NAMALWA (cell line): ENCODE measurements at regions not wholly inside any gene's neighbourhood (a gene's known extent, or its start where the extent isn't known, plus 50 kb on each side); places are given as distances from the start of the nearest gene placed in this dataset.
"Not testable (repeated sequence)": the region's sequence is repeated elsewhere in the genome, so short reads cannot be mapped to it uniquely, and the experiment has no call there.

Experiments used
- DNase-seq: peaks from one replicate; pipeline ENCODE4 v3.0.0-alpha.2; 2015; ENCODE audit warnings: low spot score

DNA sequence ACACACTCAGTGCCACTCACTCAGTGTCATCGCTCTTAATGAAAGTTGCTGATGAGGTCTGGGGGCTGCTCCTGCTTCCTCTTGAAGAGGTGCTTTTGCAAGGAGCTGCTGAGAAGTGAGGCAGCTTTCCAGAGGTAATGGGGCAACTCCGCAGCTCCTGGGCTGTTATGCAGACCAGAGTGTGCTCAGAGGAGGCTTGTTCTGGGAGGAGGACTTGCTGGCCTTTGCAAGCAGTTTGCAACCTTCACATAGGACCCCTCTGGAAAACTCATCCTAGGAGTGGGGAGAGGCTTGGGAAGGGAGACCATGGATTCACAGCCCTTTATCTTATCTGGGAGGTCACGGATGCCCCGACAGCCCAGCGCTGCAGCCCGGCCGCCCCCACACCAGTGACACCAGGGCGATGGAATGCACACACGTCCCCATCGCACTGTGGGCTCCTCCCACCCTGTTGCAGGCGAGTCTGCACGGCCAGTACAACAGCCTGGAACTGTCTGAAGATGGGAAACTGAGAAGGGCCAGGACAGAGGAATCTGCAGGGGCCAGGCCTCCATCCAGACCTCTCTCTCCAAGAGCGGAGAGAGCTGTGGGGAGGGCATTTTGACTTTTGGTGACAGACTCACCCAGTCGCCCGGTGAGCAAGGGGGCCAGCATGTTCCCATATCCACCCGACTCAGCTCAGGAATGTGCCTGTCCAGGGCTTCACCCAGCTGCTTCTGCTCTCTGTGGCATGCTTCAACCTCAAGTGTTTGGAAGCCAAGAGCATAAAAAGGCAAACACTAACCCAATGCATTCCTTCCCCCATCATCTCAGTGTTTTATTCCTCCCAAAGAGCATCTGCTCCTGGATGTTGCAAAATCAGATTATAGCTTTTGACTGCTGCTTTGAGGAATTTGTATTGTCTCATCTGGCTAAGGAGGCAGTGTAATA lies 78.6 kb upstream of the ZNF469 start:
- no peak for DNase-seq

DNA sequence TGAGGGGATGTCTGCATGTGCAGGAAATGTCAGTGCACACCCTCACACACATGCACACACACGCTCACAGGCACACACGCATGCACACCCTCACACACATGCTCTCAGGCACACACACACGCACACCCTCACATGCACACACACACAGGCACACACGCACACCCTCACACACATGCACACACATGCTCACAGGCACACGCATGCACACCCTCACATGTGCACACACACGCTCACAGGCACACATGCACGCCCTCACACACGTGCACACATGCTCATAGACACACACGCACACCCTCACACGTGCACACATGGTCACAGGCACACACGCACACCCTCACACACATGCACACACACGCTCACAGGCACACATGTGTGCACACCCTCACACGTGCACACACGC lies 77.6 kb upstream of the ZNF469 start:
- DNase-seq = no peak

DNA sequence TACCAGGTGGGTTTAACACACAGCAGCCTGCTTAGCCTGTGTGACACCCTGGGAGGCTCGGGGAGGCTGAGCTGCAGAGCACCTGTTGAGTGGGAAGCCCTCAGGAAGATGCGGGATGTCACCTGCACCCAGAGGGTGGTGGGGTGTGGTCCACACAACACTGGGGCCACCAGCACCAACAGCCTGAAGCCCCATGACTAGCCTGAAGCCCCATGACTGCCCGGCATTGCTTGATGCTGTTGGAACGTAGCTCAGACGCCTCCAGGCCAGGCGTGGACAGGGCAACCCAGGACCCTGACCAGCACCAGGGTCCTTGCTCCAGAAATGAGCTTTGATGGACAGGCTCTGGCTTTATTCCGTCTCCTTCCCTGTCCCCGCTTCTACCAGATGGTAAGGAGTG lies 76.3 kb upstream of the ZNF469 start:
- DNase-seq = no peak

DNA sequence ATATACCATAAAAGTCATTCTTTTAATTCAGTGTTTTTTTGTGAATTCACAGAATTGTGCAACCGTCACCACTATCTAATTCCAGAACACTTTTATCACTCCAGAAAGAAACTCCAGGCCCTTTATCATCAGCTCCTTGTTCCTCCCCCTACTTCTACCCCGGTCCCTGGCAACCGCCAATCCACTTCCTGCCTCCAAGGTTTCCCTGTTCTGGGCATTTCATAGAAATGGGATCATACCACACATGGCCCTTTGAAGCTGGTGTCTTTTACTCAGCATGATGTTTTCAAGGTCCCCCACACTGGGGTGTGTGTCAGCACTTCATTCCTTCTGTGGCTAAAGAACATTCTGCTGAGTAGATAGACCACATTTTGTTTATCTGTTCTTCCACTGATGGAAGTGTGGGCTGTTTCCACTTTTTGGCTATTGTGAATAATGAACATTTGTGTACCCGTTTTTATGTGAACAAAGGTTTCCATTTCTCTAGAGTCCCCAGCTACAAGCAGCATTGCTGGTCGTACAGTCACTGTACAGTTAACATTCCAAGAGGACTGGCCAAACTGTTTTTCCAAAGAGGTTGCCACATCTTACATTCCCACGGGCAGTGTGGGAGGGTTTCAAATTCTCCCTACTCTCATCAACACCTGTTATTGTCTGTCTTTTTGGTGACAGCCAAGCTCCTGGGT lies 75.8 kb upstream of the ZNF469 start:
- no peak for DNase-seq

DNA sequence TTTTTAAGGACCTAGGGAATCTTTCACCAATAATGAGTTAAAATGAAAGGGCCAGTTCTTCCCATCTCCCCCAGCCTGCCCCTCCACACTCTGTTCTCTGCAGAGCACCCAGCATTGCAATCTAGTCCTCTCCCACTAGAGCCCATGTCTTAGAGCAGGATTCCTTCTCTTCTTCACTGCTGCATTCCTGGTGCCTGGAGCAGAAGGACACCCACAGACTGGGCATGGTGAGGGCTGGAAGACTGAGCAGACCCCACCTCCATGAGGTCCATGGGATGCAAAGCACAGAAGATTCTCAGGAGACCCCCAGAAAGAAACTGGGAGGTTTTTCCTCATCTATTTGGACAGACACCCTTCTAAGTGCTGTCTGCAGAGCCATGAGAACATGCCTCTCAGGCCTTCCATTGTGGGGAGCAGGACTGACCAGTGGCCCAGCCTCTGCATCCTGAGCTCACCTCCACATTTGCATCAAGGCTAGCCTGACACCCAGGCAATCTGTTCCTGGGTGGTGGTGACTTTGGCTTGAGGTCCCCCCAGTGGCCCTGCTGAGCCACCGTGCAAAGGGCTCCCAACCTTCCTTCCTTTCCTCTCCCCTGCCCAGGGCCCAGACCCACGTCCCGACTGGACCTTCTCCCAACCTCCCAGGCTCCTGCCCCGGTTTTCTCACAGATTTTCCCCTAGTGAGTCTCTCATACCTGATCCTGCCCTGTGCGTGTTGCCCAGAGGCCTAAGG lies 74.2 kb upstream of the ZNF469 start:
- no peak for DNase-seq

DNA sequence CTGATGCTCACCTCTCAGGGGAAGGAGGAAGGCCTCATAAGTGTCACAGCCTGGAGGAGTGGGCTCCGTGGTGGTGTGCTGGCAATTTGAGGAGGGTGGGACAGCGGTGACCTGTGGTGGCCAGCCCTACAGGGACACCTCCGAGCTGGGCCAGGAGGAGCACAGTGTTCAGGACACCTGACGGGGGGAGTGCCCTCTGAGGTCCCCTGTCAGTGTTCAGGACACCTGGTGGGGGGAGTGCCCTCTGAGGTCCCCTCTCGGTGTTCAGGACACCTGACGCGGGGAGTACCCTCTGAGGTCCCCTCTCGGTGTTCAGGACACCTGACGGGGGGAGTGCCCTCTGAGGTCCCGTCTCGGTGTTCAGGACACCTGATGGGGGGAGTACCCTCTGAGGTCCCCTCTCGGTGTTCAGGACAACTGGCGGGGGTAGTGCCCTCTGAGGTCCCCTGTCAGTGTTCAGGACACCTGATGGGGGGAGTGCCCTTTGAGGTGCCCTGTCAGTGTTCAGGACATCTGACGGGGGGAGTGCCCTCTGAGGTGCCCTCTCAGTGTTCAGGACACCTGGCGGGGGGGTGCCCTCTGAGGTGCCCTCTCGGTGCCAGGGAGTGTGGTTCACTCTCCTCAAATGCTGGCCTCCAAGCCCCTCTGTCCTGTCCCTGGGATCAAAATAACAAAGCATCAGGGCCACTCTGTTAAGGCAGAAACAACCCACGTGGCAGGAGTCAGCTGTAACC lies 73.4 kb upstream of the ZNF469 start:
- no peak for DNase-seq

DNA sequence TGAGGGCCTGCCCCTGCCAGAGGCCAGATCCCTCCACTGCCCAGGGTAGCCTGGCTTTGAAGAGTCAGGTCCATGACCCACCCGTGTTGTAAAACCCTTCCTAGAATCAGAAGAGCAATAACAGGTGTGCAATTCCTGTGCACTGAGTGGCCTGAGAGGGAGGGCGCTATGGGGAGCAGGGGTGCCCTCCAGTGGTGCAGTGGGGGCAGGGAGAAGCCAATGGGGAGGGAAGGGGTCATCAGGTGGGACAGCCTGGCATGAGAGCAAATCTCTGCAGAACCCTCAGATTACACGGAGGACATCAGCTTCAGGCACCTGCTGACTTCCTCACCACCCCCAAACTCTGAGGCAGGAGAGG lies 72.9 kb upstream of the ZNF469 start:
- DNase-seq = peak; percentile 9

DNA sequence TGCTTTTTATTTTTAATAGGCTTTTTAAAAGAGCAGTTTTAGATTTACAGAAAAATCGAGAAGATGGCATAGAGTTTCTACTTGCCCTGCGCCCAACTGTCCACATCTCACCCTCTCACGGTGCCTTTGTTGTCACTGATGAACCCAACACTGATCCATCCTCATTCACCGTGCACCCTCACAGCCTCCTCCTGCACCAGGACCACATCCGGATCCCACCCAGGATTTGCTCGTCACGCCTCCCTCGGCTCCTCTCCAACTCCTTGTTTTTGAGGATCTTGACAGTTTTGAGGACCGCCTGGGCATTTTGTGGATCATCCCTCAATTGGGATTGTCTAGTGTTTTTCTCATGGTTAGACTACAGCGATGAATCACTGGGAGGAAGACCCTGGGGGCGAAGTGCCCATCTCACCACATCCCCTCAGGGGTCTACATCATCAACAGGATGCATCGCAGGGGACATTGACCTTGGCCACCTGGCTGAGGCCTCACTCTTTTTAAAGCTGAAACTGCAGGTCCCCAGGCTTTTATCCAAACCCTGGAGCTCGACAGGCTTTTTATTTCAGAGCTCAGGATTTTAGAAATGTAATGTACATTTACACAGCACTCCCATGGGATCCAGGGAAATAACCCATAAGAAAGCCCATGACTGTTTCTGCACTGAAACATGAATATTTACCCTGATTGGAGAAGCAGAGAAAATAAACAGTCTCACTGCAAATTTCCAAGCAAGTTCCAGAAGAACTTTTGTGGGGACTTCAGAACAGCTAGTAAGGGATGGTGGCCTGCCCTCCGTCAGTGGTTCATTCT lies 71.8 kb upstream of the ZNF469 start:
- DNase-seq = no peak

DNA sequence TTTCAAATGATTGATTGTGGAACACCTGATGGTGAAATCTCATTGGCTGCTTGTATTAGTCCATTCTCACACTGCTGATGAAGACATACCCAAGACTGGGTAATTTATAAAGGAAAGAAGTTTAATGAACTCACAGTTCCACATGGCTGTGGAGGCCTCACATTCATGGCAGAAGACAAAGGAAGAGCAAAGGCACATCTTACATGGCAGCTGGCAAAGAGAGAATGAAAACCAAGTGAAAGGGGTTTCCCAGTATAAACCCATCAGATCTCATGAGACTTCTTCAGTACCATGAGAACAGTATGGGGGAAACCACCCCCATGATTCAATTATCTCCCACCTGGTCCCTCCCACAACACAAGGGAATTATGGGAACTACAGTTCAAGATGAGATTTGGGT lies 70.9 kb upstream of the ZNF469 start:
- not testable (repeated sequence) for DNase-seq

DNA sequence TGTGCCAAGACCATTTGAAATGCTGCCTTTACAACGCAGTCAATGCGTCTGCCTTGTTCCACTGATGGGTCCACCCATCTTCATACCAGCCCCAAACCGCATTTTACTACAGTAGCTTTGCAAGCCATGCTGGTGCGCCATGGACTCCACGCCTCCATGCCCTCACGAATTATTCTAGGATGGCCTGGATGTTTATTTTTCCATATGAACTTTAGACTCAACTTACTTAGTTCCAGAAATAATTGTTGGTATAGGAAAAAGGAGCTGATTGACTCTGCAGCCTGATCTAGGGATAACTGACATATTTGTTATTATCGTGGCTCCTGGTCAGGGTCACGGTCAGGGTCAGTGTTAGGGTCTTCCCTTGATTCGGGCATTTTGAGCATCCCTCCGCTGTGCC lies 70.0 kb upstream of the ZNF469 start:
- no peak for DNase-seq

DNA sequence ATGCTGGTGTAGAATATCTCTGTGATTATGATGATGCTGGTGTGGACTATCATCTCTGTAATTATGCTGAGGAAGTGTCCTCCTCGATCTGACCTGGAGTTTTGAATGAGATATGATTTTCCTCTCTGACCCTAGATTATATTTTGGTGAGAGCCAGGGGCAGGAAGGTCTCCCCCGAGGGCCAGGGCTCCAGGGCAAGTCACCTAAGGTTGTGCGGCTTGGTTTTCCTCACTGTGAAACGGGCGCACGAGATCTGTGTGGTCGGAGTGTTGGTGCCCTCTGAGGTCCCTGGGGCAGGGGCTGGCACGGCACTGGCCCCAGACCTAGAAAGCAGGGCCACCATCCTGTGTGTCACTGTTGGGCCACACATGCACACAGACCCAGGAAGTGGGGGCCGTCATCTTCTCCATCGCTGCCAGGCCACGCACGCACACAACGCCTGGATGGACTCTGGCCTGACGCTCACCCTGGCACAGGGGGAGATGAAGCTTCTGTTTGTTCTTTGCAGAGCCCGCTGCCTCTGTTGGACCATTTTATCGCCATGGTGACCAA lies 67.7 kb upstream of the ZNF469 start:
- DNase-seq = no peak

DNA sequence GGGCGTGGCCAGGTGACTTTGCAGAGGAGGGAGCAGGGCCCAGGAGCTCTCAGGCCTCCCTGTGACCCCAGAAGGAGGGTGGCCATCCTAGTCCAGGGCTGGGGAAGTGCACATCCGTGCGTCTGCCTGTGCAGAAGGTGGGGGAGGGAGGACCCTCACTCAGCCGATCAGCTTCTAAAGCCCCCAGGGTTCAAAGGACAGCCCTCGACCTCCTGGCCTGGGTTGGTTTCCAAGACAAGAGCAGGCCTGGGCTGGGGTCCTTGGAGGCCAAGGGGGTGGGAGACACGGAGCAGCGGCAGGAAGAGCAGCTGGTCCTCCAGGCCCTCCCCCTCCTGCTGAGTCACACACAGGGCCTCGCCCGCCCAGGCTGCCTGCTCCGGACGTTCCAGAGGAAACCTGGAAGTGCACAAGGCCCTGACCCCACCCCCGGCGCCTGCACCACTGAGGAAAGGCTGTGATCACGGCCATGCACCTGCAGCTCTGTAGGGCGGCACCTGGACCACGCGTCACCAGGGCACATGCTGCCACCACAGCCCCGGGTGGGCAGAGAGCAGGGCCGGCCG lies 67.1 kb upstream of the ZNF469 start:
- no peak for DNase-seq

DNA sequence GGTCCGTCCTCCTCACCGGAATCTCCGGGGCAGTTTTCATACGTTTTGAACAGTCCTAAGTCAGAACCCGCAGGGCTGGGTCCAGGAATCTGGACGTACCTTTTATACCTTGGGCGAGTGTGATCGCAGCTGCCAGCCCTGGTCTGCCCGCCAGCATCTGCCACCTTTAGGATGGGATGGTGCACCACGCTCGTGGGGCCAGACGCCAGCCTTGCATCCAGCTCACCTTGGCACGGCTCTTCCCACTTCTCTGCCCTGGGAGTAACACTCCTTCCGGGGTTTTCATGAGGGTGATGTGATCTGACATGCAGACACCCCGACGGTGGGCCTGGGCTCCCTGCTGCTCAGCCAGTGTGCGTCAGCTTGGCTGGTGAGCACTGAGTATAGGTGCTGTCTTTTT lies 66.6 kb upstream of the ZNF469 start:
- no peak for DNase-seq

DNA sequence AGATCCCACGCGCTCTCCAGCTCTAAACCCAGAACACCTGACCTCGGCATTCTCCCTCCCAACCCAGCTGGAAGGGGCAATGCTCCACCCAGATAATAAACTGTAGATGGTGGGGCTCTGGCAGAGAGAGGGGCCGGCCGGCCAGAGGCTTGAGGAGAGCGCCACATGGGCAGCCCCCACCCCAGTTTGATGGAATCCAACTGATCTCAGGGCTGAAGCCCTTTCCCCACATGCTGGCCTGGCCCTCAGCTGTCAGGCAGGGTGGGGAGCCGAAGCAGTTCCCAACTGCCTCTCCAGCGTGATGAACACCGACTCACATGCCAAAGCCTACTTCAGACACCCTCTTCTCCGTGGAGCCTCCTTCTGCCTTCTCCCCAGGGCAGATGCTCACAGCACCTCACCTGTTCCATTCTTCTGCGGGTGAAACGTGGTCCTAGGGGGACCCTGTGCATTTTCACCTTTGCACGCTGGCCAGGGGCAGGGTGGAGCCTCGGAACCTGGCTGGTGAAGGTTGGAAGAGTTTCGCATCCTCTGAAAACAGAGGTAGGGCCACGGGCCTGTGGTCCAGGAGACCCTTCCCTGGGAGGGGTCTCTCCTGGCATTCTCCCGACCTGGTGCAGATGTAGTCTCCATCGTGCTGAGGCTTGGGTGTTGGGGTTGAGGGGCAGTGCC lies 65.7 kb upstream of the ZNF469 start:
- DNase-seq = no peak

DNA sequence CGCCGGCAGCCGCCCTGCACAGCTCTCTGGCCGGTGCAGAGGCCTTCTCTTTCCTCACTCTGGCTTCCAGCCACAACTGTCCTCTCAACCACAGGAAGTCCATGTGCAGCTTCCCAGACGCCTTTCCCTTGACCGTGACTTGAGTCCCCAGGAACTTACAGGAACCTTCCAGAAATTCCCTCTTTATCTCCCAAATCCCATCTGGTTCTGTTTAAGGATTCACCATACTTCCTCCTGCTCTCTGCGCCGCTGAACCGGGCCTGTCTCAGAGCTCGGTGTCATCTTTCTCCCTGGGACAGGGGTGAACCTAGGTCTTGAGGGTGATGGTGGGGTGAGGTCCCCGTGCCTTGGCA lies 65.2 kb upstream of the ZNF469 start:
- DNase-seq = no peak

DNA sequence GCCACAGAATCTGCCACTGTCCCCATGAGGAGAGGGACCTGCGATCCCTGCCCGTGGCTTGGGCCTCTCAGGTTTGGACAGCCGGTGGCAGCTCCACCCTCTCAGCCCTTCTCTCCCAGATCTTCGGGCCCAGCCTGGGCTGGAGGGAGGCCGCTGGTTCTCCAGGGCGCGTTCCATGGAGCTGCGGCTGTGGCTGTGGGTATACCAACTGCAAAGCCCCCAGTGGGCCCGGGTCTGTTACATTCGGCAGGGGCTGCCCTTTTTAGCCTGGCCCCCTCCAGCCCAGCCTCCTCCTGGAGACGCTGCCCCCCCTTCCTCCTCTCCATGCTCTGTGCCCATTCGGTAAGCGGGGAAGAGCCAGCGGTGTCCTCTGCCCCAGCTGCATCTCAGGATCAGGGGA lies 64.7 kb upstream of the ZNF469 start:
- DNase-seq = no peak

DNA sequence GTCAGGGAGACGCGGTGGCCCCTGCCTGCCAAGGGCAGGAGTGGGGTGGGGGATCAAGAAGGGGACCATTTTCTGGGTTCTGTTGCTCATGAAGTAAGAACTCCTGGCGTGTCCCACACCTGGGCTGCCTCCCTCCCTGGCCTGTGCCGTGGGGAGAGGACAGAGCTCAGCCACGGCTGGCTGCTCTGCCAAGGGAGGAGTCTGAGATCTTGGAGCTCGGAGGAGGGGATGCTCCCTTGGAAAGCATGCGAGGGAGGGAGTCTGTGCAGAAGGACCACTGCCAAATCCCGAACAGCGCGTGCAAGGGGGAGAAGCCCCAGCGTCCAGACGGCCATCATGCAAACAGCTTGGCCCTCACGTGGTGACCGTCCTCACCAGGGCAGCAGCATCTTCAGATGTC lies 64.2 kb upstream of the ZNF469 start:
- no peak for DNase-seq

DNA sequence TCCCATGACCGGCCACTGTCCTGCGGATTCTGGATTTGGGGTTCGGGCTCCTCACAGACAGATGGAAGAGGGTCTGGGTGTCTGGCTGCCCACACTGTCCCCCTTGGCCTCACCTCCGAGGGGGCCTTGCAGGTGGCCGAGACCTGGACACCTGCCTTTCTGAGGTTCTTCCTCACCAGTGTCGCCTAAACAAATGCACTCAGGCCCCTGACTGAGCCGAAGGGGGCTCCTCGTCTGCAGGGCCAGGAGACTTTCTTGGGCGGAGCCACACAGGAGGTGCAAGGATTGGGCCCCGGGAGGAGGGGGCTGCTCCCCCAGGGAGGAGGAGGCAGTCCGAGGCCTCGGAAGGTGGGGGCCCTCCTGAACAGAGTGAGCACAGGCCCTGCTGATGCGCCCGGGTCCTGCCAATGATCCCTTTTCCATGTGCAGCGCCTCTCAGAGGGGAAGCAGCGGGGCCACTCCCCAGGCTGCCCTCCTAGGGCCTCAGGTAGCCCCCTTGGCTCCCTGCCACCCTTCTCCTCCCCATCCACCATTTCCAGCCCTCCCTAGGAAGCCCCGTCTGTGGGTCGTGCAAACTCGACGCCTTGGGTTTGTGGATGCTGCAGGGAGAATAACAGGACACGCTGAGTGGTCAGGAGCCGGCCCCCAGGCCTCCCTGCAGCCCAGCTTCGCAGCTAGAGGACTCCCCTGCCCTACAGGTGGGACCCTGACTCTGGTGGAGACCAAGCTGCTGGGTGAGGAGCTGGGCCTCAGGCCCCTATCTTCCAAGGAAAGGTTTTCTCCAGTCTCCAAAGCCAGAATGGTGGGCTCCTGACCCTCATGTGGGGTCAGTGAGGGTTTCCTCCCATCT lies 63.4 kb upstream of the ZNF469 start:
- no peak for DNase-seq

DNA sequence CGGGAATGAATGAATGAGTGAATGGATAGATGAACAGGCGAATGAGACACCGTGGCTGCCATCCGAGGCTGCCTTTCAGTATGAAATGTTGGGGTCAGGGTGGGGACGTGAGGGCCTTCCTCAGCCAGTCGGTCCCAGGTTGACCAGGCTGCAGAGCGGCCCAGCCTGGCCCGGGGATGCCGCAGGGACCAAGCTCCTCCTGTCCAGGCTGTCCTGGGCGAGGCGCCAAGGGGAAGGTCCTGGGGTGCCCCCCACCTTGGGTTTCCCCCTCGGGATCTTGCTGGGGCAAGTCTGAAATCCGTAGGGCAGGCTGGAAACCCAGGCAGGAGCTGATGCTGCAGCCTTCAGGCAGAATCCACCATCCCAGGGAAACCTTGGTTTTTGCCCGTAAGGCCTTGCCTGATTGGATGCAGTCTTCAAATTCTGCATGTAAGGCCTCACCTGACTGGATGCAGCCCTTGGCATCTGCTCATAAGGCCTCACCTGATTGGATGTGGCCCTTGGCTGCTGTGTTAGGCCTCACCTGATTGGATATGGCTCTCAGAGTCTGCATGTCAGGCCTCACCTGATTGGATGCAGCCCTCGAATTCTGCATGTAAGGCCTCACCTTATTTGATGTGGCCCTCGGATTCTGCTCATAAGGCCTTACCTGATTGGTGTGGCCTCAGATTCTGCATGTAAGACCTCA lies 61.7 kb upstream of the ZNF469 start:
- peak; percentile 87 for DNase-seq
